K562 (cell line): ENCODE measurements at regions not wholly inside any gene's neighbourhood (a gene's known extent, or its start where the extent isn't known, plus 50 kb on each side); places are given as distances from the start of the nearest gene placed in this dataset.

Experiments used
- ATAC-seq: fragments of 200-7000 bp; cut with Tn5 transposase; 3 replicates; pipeline ENCODE4 v1.9.1; 2020; ENCODE audit warnings: moderate library complexity
- BruUV-seq: library from RNA; stranded (reverse); fragments of 400-500 nt; replicated peaks from 2 replicates; lab custom pipeline; 2021; lab: Mats Ljungman, UMichigan
- CTCF ChIA-PET: fragments of 300-600 bp; formaldehyde crosslinking; extraction: SDS; loops from one replicate; lab custom pipeline; 2021; ENCODE audit warnings: low intra/inter-chr PET ratio; lab: Yijun Ruan, JAX
- POLR2A ChIA-PET: fragments of 300-600, 350-650 bp; sonication (Branson Sonifier 250); formaldehyde crosslinking; extraction: SDS; loops from one replicate; lab custom pipeline; 2021; ENCODE audit warnings: antibody characterized with exemption, inconsistent platforms; lab: Yijun Ruan, JAX
- DNase-seq, 4 experiments: peaks; one replicate each; pipeline versions ENCODE4 v3.0.0 to v3.0.0-alpha.2; 2011 to 2018; ENCODE audit warnings: low spot score in 3 of 4, mixed read lengths in 3 of 4; ENCODE audit errors: extremely low read depth in 1 of 4
- FAIRE-seq: peaks from 2 replicates; lab custom pipeline; 2011; peaks lifted over from hg19 to GRCh38; lab: Jason Lieb, UNC
- H2AFZ ChIP-seq: 2 replicates; pipeline ENCODE4 v1.6.0; 2011; ENCODE audit warnings: low read depth, low read length, control low read depth, inconsistent platforms
- H3K27ac ChIP-seq: fragments of 200-600 bp; 3 replicates; pipeline ENCODE4 v1.8.0; 2011; ENCODE audit warnings: low read depth, mild to moderate bottlenecking, control low read depth, inconsistent platforms, low read length, moderate library complexity, mixed read lengths; ENCODE audit errors: extremely low read depth
- H3K27me3 ChIP-seq, 2 experiments: fragments of 300-600 bp in 1 of 2; 2 replicates in 1 of 2; 3 replicates in 1 of 2; pipeline versions ENCODE4 v1.6.0 to v1.8.0; 2011; ENCODE audit warnings: inconsistent platforms in 2 of 2, low read length in 2 of 2, mild to moderate bottlenecking in 1 of 2, mixed read lengths in 1 of 2, moderate library complexity in 1 of 2; ENCODE audit not compliant: control insufficient read depth in 2 of 2, insufficient read depth in 2 of 2
- H3K36me3 ChIP-seq: fragments of 300-600 bp; 3 replicates; pipeline ENCODE4 v1.8.0; 2011; ENCODE audit warnings: mild to moderate bottlenecking, low read length, inconsistent platforms; ENCODE audit not compliant: control insufficient read depth, insufficient read depth
- H3K4me1 ChIP-seq, 2 experiments: fragments of 200-600 bp in 1 of 2; replicated peaks in 1 of 2; 2 replicates in 1 of 2; 3 replicates in 1 of 2; pipeline versions ENCODE4 v1.5.1 to v1.8.0; 2011; ENCODE audit warnings: inconsistent platforms in 2 of 2, low read length in 2 of 2, mild to moderate bottlenecking in 1 of 2, mixed read lengths in 1 of 2, moderate library complexity in 1 of 2; ENCODE audit not compliant: control insufficient read depth in 2 of 2, insufficient read depth in 2 of 2
- H3K4me2 ChIP-seq: 2 replicates; pipeline ENCODE4 v1.6.1; 2011; ENCODE audit warnings: low read length, control low read depth, inconsistent platforms, mixed read lengths; ENCODE audit not compliant: insufficient read depth
- H3K4me3 ChIP-seq: fragments of 200-600 bp; sonication (generic), shearing (Covaris generic); 2 replicates; pipeline ENCODE4 v1.5.1; 2016; ENCODE audit warnings: control low read depth, inconsistent platforms
- H3K79me2 ChIP-seq: fragments of 200-600 bp; 3 replicates; pipeline ENCODE4 v1.8.0; 2011; ENCODE audit warnings: low read length, inconsistent platforms; ENCODE audit not compliant: control insufficient read depth, insufficient read depth
- H3K9ac ChIP-seq, 2 experiments: 2 replicates each; pipeline versions ENCODE4 v1.6.0 to v1.6.1; 2011; ENCODE audit warnings: low read depth in 2 of 2, low read length in 2 of 2, control low read depth in 1 of 2, inconsistent platforms in 1 of 2, mild to moderate bottlenecking in 1 of 2, mixed read lengths in 1 of 2; ENCODE audit not compliant: insufficient read depth in 1 of 2
- H3K9me1 ChIP-seq: one replicate; pipeline ENCODE4 v1.6.0; 2011; ENCODE audit warnings: inconsistent platforms, mild to moderate bottlenecking, low read length, moderate library complexity; ENCODE audit not compliant: control insufficient read depth, insufficient read depth
- H3K9me3 ChIP-seq: replicated peaks from 2 replicates; pipeline ENCODE4 v1.5.1; 2011; ENCODE audit warnings: low read depth, low read length, inconsistent platforms; ENCODE audit not compliant: control insufficient read depth, insufficient read depth
- H4K20me1 ChIP-seq: replicated peaks from 2 replicates; pipeline ENCODE4 v1.6.1; 2011; ENCODE audit warnings: low read length, inconsistent platforms, mixed read lengths; ENCODE audit not compliant: control insufficient read depth, insufficient read depth
- ATF1 ChIP-seq, 2 experiments: fragments of 450-650 bp in 1 of 2; IDR thresholded peaks; 2 replicates each; pipeline ENCODE4 v1.6.1; 2016; ENCODE audit warnings: missing compliant biosample characterization in 1 of 2, missing genetic modification characterization in 1 of 2
- GTF3C2 ChIP-seq: IDR thresholded peaks from 3 replicates; pipeline ENCODE4 v1.6.1; 2011; ENCODE audit warnings: borderline replicate concordance, mild to moderate bottlenecking, moderate library complexity; ENCODE audit not compliant: insufficient read length; ENCODE audit errors: extremely low read depth
- KDM2B ChIP-seq: fragments of 250-450 bp; sonication (Bioruptor Pico); IDR thresholded peaks from 2 replicates; pipeline ENCODE4 v1.8.0; 2021; ENCODE audit warnings: mild to moderate bottlenecking, moderate library complexity
- KHSRP ChIP-seq: fragments of 450-650 bp; IDR thresholded peaks from 2 replicates; pipeline ENCODE4 v1.6.1; 2017
- POU5F1 ChIP-seq: fragments of 150-350 bp; IDR thresholded peaks from 2 replicates; pipeline ENCODE4 v1.6.1; 2014; ENCODE audit warnings: borderline replicate concordance, low read length, low read depth, mild to moderate bottlenecking; ENCODE audit not compliant: partially characterized antibody
- PPARD ChIP-seq: fragments of 250-450 bp; sonication (Bioruptor Pico); IDR thresholded peaks from 2 replicates; pipeline ENCODE4 v1.8.0; 2022; ENCODE audit warnings: inconsistent platforms, mild to moderate bottlenecking, moderate library complexity
- SRSF7 ChIP-seq: fragments of 200-400 bp; formaldehyde crosslinking; optimal IDR thresholded peaks from 2 replicates; pipeline ENCODE3; 2017; ENCODE audit warnings: mild to moderate bottlenecking, low read depth, low read length
- ZNF140 ChIP-seq: fragments of 250-450 bp; sonication (Bioruptor Pico); IDR thresholded peaks from 2 replicates; pipeline ENCODE4 v1.8.0; 2021; ENCODE audit warnings: moderate library complexity, mild to moderate bottlenecking, inconsistent platforms
- ZNF274 ChIP-seq: IDR thresholded peaks from 2 replicates; pipeline ENCODE4 v1.6.1; 2011; ENCODE audit warnings: low read depth, mild to moderate bottlenecking, low read length, moderate library complexity, borderline replicate concordance
- ZNF830 ChIP-seq: fragments of 250-450 bp; sonication (Bioruptor Pico); IDR thresholded peaks from 2 replicates; pipeline ENCODE4 v1.5.0; 2021; ENCODE audit warnings: mild to moderate bottlenecking
- whole genome bisulfite sequencing: fragments of 100-300 bp; shearing (Covaris generic); methylation state at CpG from one replicate; pipeline ENCODE4 v1.1.6; 2016; ENCODE audit warnings: low coverage, mixed read lengths; ENCODE audit not compliant: insufficient coverage; ENCODE audit errors: missing lambda C conversion rate; 5-methylcytosine and 5-hydroxymethylcytosine counted together
- in situ Hi-C: fragments of 300-500 bp; cut with MboI; formaldehyde crosslinking; loops from 4 replicates; pipeline ENCODE4 v1.15.0; 2018; ENCODE audit warnings: inconsistent platforms, mixed read lengths
- intact Hi-C: fragments of 100-400 bp; cut with micrococcal nuclease; formaldehyde crosslinking; loops from 2 replicates; pipeline ENCODE4 v1.14.2; 2022
- TF ChIP-seq, protein P1 (sequence below): fragments of 450-650 bp; IDR thresholded peaks from 2 replicates; pipeline ENCODE4 v1.6.1; 2016; ENCODE audit warnings: low read depth, mild to moderate bottlenecking, moderate library complexity
- TF ChIP-seq, protein P2 (sequence below): fragments of 200-800 bp; sonication (Bioruptor generic); IDR thresholded peaks from 2 replicates; pipeline ENCODE4 v1.6.1; 2017; ENCODE audit warnings: missing genetic modification characterization, missing compliant biosample characterization

- TF ChIP-seq GTF3C2 (no peak), PPARD (no peak), ZNF140 (CRISPR knock-in tag) (no peak)
- TF ChIP-seq, all 486 proteins: peak for 0
Observed at GRCh38 chr7:119515962-119516361, 757.0 kb upstream of the KCND2 start (continued).

DNA sequence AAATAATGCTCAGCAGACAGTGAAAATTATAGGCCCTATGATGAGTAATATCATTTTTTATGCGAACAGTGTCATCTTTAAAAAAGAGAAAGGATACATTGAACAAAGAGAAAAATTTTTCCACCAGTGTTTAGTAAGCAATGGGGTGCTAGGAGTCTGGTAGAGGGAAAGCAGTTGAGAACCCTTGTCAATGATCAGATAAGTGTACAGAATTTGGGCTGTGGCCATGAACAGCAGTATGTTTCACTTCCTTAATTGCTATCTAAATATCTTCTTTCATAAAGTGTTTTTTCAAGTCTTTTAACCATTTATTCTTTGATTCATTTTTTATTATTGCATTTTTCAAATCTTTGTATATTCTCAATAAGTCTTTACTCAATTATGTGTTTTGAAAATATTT is 750.7 kb upstream of the KCND2 start:
- ChIA-PET CTCF (no interaction called here), POLR2A (no interaction called here)
- H3K27ac ChIP-seq: no peak overlapping the region
- no peak overlapping the region for H3K4me2 ChIP-seq
- in situ Hi-C loops (no loop called here), intact Hi-C loops (no loop called here)
- no peaks in the 10 kb centered on the region for H3K27me3 ChIP-seq
- no peak overlapping the region for H3K4me3 ChIP-seq
- ATAC-seq (no peak), DNase-seq (no peak), FAIRE-seq (no peak)
- no peak overlapping the region for H3K9ac ChIP-seq
- H3K9me3 ChIP-seq: no peaks in the 10 kb centered on the region; the same call in 1 of the 2 replicates
- no peaks in the 10 kb centered on the region for H3K79me2 ChIP-seq
- no peak for TF ChIP-seq ZNF830 (CRISPR knock-in tag)
- no peak for TF ChIP-seq KHSRP
- TF ChIP-seq, protein P1, sequence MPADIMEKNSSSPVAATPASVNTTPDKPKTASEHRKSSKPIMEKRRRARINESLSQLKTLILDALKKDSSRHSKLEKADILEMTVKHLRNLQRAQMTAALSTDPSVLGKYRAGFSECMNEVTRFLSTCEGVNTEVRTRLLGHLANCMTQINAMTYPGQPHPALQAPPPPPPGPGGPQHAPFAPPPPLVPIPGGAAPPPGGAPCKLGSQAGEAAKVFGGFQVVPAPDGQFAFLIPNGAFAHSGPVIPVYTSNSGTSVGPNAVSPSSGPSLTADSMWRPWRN: no peak
- TF ChIP-seq ZNF274: 0 out of 2 replicates have a peak, but pooled peaks have one; percentile 18
- TF ChIP-seq, protein P2, sequence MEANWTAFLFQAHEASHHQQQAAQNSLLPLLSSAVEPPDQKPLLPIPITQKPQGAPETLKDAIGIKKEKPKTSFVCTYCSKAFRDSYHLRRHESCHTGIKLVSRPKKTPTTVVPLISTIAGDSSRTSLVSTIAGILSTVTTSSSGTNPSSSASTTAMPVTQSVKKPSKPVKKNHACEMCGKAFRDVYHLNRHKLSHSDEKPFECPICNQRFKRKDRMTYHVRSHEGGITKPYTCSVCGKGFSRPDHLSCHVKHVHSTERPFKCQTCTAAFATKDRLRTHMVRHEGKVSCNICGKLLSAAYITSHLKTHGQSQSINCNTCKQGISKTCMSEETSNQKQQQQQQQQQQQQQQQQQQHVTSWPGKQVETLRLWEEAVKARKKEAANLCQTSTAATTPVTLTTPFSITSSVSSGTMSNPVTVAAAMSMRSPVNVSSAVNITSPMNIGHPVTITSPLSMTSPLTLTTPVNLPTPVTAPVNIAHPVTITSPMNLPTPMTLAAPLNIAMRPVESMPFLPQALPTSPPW (CRISPR knock-in tag): no peak
- TF ChIP-seq SRSF7: no peak
- no peak for TF ChIP-seq KDM2B (CRISPR knock-in tag)
- TF ChIP-seq POU5F1: no peak
- TF ChIP-seq ATF1 (CRISPR knock-in tag; IDR thresholded peaks at IDR 0.05): no peak
- no peak for TF ChIP-seq ATF1 (tag; IDR thresholded peaks at IDR 0.05)
- H3K9me1 ChIP-seq: no peaks in the 10 kb centered on the region
- H3K36me3 ChIP-seq: no peaks in the 10 kb centered on the region
- H4K20me1 ChIP-seq: no peaks in the 10 kb centered on the region
- H3K4me1 ChIP-seq: no peaks in the 10 kb centered on the region
- no TSS peak for BruUV-seq
- no peak overlapping the region for H2AFZ ChIP-seq
- 9% methylated on average over 1 of the region's 1 CpG for WGBS
